ENCODE measurements at regions not wholly inside any gene's neighbourhood (a gene's known extent, or its start where the extent isn't known, plus 50 kb on each side); places are given as distances from the start of the nearest gene placed in this dataset.
"Not testable (repeated sequence)": the region's sequence is repeated elsewhere in the genome, so short reads cannot be mapped to it uniquely, and the experiment has no call there.

DNA sequence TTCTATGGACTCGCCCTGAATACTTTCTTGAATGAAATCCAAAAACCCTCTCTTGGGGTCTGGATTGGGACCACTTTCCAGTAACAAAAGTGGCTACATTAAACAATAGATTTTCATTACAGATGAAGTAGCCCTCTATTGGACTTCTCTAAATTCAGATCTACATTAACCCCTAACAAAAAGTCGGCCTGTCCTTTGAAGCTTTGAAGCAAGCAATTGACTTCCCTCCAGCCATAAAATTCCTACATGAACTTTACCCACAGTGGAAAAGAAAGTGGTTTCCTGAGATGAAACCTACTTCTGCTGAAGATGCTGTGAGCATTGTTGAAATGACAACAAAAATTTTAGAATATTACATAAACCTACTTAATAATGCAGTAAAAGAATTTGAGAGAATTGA, 967.1 kb upstream of the ROBO1 start:
- DNase-seq (ENCODE audit: low read depth) = no peak

DNA sequence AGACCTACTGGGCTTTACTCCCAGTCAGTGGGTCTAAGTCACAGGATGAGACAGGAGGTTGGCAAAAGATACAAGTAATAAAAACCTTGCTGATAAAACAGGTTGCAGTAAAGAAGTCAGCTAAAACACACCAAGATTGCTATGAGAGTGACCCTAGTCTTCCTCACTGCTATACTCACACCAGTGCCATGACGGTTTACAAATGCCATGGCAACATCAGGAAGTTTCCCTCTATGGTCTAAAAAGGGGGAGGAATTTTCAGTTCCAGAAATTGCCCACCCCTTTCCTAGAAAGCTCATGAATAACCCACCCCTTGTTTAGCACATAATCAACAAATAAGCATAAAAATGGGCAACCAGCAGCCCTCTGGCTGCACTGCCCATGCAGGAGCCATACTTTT, 966.7 kb upstream of the ROBO1 start:
- no peak for DNase-seq (ENCODE audit: low read depth)

DNA sequence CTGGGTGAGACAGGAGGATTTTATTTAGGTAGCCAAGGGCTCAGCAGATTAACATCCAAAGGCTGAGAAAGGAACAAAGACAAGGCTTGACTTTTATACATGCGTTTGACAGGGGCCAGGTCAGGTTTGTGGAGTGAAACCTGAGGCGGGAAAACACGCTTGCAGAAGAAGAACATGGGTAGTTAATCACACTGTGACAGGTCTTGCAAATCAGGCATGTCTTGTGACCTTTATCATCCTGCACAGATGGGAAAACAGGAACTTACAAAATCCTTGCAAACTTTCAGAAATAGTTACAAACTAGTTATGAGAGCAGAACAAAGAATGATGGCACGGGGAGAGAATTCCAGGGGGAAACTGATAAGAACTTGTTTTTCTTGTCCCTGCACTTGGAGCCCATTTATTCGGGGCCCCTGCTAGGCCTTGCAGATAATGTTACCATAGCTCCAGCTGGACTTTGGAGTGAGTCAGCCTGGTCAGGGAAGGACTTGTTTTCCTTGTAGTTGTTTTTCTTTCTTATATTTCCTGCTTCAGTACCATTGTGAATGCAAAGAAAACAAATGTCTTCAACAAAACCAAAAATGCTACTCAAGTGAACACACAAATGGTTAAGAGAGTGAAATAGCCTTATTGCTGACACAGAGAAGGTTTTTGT, 965.9 kb upstream of the ROBO1 start:
- DNase-seq (ENCODE audit: low read depth) = peak; percentile 80

DNA sequence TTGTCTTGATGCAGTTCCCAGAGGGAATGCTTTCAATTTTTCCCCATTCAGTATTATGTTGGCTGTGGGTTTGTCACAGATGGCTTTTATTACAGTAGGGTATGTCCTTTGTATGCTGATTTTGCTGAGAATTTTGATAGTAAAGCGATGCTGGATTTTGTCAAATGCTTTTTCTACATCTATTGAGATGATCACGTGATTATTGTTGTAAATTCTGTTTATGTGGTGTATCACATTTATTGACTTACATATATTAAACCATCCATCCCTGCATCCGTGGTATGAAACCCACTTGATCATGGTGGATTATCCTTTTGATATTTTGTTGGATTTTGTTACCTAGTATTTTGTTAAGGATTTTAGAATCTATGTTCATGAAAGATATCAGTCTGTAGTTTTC, 959.8 kb upstream of the ROBO1 start:
- DNase-seq (ENCODE audit: low read depth) = not testable (repeated sequence)

DNA sequence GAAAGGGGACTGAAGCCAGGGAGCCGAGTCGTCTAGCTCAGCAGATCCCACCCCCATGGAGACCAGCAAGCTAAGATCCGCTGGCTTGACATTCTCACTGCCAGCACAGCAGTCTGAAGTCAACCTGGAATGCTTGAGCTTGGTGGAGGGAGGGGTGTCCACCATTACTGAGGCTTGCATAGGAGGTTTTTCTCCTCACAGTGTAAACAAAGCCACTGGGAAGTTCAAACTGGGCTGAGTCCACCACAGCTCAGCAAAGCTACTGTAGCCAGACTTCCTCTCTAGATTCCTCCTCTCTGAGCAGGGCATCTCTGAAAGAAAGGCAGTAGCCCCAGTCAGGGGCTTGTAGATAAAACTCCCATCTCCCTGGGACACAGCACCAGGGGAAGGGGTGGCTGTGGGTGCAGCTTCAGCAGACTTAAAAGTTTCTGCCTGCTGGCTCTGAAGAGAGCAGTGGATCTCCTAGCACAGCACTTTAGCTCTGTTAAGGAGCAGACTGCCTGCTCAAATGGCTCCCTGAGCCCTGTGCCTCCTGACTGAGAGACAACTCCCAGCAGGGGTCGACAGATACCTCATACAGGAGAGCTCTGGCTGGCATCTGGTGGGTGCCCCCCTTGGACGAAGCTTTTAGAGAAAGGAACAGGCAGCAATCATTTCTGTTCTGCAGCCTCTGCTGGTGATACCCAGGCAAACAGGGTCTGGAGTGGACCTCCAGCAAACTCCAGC, 942.0 kb upstream of the ROBO1 start:
- not testable (repeated sequence) for DNase-seq (ENCODE audit: low read depth)

DNA sequence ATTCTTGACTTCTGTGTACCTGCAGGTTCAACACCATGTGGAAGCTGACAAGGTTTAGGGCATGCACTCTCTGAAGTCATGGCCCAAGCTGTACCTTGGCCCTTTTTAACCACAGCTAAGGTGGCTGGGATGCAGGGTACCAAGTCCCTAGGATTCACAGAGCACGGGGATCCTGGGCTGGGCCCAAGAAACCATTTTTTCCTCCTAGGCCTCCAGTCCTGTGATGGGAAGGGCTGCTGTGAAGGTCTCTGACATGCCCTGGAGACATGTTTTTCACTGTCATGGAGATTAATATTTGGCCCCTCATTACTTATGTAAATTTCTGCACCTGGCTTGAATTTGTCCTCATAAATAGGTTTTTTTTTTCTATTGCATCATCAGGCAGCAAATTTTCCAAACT, 937.5 kb upstream of the ROBO1 start:
- DNase-seq (ENCODE audit: low read depth) = no peak

DNA sequence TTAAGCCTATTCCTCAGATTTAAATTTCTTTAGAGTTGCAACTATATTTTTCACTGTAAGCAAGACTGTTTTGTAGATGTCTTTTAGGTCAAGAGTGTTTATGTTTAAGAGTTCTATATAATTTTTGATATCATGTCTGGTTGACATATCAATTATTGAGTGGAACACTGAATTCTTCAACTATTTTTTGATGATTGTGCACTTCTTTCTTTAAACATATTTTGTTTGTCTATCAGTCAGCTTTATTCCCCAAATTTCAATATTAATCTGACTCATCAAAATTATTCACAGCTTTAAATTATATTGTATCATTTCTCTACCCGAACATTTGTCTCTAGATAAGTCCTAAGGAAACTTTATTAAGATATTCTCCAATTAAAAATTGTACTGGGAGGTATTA, 933.6 kb upstream of the ROBO1 start:
- no peak for DNase-seq (ENCODE audit: low read depth)

DNA sequence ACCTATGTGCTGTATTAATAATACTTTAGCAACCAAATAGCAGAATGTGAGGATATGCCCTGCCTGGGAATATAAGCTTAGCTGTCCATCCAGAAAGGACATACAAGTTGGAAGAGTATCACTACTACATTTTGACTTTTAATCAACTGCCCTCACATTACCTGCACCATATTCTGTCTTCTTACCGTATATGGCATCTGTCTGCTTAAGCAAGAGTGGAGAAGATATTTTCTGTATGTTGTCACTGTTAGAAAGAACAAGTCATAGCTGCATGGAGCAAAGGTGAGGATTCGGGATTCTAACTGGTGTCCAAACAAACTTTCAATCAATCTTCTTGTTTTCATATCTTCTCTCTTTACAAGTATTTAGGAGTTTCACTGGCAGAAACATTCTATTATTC, 929.5 kb upstream of the ROBO1 start:
- DNase-seq (ENCODE audit: low read depth) = no peak

DNA sequence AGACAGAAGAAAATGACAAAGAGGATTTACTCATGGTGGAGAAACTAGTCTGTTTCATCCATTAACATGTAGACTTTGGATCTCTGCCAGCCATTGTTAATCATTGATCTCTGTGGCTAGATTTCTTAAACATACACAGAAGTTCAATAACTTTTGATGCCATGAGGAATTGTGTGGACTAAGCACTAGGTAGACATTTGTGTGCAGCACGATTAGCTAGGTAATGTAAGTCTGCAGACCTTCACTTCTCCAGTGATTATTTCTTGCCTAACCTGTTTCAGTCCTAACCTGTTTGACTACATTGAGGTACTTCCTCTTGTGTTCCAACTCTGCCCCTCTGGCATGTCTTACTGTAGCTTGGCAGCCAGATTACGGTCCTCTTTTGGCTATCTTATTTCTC, 928.5 kb upstream of the ROBO1 start:
- DNase-seq (ENCODE audit: low read depth) = no peak

DNA sequence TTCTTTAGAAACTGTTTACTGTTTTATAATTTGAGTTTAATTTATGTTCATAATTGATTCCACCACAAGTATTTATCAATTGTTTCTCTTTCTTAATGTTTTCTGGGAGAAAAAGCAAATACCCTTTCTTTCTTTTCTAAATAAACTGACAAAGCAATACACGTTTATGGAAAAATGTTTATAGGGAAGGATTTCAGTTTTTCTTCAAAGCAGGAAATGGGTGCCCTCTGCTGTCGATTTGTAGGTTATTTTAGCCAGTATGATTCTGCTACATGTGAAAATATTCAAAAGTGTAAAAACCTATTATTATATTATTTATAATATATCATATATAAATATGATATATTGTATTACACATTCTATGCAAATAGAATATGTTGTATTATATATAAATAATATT, 921.0 kb upstream of the ROBO1 start:
- peak; percentile 57 for DNase-seq (ENCODE audit: low read depth)

DNA sequence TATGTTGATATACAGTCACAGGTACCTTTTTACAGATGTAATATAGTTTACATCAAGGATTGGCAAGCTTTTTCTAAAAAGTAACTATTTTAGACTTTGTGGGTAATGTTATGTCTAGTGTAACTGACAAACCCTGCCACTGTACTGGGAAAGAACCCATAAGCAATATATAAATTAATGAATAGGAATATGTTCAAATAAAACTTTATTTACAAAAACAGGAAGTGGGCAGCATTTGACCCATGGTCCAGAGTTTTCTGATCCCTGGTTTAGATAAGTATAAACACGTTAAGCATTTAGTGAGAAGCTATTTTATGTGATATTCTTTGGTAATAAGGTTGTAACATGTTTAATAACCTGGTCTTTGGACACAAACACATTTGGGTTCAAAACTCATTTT, 915.2 kb upstream of the ROBO1 start:
- DNase-seq (ENCODE audit: low read depth) = no peak

DNA sequence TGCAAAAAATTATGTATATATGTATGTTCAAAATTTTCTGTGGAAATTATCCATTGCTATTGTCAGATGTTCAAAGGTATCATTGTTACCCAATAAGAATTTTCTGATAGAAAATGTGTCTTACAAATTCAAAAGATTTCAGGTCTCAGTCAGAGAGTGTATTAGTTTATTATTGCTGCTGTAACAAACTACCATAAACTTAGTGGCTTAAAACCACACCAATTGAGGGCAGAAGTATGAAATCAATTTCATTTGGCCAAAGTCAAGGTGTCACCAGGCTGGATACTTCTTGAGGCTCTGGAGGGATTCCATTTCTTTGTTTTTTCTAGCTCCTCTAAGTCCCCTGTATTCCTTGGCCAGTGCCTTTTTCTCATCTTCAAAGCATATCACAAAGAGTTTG, 914.4 kb upstream of the ROBO1 start:
- no peak for DNase-seq (ENCODE audit: low read depth)

DNA sequence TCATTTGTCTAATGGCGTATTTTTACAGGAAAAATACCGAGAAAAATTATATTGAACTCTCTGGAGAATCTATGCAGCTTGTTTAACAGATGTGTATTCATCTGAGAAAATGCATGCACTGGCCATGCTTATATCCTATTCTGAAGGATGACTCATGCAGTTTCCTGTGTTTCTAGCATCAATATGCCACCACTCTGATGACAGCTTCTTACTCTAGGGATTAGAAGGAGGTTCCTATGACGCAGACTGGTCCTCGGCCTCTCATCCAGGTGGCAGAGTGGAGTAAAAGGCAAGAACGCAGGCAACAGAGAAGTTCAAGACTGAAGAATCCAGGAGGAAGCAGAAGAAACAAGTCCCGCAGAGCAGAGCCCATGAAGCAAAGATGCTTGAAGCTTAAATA, 910.0 kb upstream of the ROBO1 start:
- DNase-seq (ENCODE audit: low read depth) = peak; percentile 36

DNA sequence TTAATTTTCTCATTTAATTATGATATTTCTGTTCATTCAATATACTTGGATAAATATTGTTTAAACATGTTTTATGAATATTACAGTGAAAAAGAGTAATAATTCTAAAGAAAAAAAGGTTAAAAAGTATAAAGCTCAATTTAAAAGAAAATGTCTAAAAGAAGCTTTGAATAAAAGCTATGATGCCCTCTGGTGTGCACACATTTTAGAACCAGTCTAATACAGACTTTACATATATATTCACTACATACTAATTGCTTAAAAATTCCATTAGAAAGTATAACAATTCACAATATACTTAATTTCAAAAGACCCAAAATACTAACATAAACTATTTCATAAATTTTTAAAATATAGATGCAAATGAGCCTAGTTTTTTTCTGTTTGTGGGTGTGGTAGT, 909.1 kb upstream of the ROBO1 start:
- peak; percentile 9 for DNase-seq (ENCODE audit: low read depth)

DNA sequence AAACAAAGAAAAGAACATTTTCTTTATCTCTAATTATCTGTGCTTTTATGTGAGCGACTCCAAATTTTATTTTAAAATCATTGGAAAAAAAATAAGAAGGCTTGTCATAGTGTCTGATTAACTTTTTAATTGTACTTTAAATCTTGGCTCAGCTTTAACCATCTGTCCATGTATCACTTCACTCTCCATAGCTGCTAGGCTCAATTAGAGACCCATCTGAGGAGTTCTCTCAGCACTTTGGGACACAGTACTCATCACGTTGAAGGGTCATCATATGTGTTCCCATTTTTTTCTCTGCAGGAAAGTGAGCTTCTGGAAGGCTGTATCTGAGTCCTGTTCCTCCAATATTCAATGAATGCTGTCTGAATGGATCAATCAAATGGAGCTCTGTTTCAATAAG, 908.5 kb upstream of the ROBO1 start:
- no peak for DNase-seq (ENCODE audit: low read depth)

DNA sequence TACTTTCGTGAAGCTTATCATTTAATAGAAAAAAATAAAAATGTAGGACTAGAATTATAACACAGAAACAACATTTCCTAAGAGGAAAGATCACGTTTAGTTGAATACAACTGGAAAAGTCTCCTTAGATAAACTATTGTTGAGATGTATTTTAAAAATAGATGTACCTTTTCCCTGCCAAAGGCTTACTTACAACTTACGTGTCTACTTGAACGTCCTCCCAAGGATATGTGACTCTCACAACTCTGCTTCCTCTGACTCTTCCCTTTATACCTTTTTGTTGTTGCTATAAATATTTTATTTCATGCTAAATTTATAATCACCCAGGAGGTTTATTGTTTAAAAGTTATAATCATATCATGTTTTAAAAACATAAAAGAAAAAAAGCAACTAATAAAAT, 908.0 kb upstream of the ROBO1 start:
- DNase-seq (ENCODE audit: low read depth) = no peak

DNA sequence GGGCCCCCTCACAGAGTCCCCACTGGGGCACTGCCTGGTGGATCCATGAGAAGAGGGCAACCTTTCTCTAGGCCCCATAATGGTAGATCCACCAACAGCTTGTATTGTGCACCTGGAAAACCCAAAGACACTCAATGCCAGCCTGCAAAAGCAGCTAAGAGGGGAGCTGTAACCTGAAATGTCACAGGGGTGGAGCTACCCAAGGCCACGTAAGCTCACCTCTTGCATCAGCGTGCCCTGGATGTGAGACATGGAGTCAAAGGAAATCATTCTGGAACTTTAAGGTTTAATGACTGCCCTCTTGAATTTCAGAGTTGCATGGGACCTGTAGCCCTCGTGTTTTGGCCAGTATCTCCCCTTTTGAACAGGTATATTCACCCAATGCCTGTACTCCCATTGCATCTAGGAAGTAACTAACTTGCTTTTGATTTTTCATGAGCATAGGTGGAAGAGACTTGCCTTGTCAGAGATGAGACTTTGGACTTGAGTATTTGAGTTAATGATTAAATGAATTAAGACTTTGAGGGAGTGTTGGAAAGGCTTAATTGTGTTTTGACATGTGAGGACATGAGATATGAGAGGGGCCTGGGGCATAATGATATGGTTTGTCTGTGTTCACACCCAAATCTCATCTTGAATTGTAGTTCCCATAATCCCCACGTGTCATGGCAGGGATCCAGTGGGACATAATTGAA, 900.9 kb upstream of the ROBO1 start:
- DNase-seq (ENCODE audit: low read depth) = no peak

DNA sequence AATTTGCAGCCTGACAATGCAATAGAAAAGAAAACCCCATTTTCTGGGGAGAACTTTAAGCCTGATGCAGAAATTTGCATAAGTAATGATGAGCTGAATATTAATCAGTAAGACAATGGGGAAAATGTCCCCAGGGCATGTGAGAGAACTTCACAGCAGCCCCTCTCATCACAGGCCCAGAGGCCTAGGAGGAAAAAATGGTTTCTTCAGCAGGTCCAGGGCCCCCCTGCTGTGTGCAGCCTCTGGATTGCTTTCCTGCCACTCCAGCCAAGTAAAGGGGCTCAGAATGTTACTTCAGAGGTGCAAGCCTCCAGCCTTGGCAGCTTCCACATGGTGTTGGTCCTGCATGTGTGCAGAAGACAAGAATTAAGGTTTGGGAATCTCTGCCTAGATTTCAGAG, 900.3 kb upstream of the ROBO1 start:
- DNase-seq (ENCODE audit: low read depth) = no peak

DNA sequence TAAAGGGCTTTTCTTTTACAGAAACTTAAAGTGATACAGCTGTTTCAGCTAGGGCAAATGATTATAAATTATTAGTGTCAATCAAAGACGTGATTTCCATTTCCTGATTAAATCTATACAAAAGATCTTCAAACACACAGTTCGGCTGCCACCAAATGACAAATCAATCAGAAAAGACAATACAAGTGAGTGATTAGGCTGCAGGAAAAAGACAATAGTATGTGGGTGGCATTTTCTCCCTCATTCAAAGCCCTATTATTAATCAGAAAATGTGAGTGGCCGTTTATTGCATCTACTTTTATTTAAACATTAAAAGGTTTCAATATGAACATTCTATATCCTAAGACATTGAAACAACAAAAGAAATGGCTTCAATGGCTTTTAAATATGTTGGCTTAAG, 895.6 kb upstream of the ROBO1 start:
- no peak for DNase-seq (ENCODE audit: low read depth)

DNA sequence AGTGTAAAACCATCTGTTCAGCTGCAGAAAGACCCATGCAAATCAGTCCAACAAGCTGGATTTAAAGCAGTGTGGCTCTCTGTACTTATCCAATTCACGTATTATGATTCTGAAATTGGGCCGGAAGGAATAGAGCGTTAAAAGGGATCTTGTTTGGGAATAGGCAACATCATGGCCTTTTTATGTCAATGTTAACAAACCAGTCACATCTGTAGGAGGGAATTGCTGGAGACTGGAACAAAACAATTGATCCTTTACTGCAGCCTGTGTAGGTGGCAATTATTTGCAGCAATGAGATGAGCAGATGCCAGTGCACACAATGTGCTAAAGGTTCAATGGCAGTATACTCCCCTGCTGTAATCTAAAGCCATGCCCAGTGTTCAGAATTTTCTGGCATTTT, 887.4 kb upstream of the ROBO1 start:
- DNase-seq (ENCODE audit: low read depth) = no peak

DNA sequence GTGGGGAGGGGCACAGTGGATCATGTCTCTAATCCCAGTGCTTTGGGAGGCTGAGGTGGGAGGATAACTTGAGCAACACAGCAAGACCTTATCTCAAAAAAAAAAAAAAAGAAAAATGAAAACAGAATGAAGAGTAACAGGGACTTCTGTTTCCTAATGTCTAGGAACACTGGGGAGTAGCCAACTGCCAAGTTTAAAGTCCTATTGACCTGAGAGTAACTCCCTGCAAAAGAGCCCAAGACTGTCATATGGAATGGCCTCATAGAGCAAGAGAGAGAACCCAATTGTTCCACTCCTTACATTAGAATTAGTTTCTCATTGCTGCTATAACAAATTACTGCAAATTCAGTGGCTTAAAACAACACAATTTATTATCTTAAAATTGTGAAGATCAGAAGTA, 881.4 kb upstream of the ROBO1 start:
- DNase-seq (ENCODE audit: low read depth) = no peak

DNA sequence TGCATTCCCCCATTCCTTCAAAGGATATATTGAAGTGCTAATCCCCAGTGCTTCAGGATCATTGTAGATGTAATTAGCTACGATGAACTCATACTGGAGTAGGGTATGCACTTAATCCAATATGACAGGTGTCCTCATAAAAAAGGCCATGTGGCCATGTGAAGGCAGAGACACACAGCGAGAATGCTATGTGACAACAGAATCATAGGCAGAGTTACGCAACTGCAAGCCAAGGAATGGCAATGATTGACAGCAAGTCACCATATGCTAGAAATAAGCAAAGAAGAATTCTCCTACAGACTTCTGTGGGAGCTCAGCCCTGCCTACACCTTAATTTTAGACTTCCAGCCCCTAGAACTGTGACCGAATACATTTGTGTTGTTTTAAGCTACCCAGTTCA, 875.6 kb upstream of the ROBO1 start:
- no peak for DNase-seq (ENCODE audit: low read depth)

Measured in iris pigment epithelial cell (primary cell).